Panc1 (cell line): ENCODE measurements at regions not wholly inside any gene's neighbourhood (a gene's known extent, or its start where the extent isn't known, plus 50 kb on each side); places are given as distances from the start of the nearest gene placed in this dataset.
"Not testable (repeated sequence)": the region's sequence is repeated elsewhere in the genome, so short reads cannot be mapped to it uniquely, and the experiment has no call there.

Experiments
- ATAC-seq: fragments of 200-7000 bp; cut with Tn5 transposase; 2 replicates; pipeline ENCODE4 v1.9.1; 2020; ENCODE audit warnings: mild to moderate bottlenecking, moderate library complexity
- BruUV-seq: library from RNA; stranded (reverse); fragments of 400-500 nt; replicated peaks from 2 replicates; lab custom pipeline; 2021; lab: Mats Ljungman, UMichigan
- CTCF ChIA-PET: fragments of 300-600 bp; sonication (Branson Sonifier 250); formaldehyde crosslinking; loops from one replicate; lab custom pipeline; 2022; ENCODE audit warnings: antibody characterized with exemption; lab: Charles Lee
- POLR2A ChIA-PET: fragments of 300-600 bp; sonication (Branson Sonifier 250); formaldehyde crosslinking; loops from one replicate; lab custom pipeline; 2022; ENCODE audit warnings: antibody characterized with exemption; lab: Charles Lee
- DNase-seq: peaks from one replicate; pipeline ENCODE4 v3.0.0-alpha.2; 2010; ENCODE audit warnings: low read depth, low spot score
- H3K27ac ChIP-seq: 2 replicates; pipeline ENCODE4 v1.5.1; 2011; ENCODE audit warnings: mild to moderate bottlenecking, low read length, inconsistent platforms
- H3K27me3 ChIP-seq: fragments of 200-500 bp; sonication (Bioruptor generic); 2 replicates; pipeline ENCODE4 v1.6.0; 2014; ENCODE audit warnings: low read length, inconsistent platforms; ENCODE audit not compliant: control insufficient read depth, insufficient read depth
- H3K36me3 ChIP-seq: fragments of 200-500 bp; sonication (Bioruptor generic); 2 replicates; pipeline ENCODE4 v1.5.1; 2014; ENCODE audit warnings: inconsistent platforms, mild to moderate bottlenecking, low read length, moderate library complexity; ENCODE audit not compliant: control insufficient read depth, insufficient read depth
- H3K4me1 ChIP-seq: 2 replicates; pipeline ENCODE4 v1.5.1; 2011; ENCODE audit warnings: inconsistent platforms, mild to moderate bottlenecking, low read length, moderate library complexity; ENCODE audit not compliant: control insufficient read depth, insufficient read depth
- H3K4me3 ChIP-seq, 2 experiments: 2 replicates each; pipeline ENCODE4 v1.5.1; 2011 to 2012; ENCODE audit warnings: low read depth in 2 of 2, low read length in 2 of 2, mild to moderate bottlenecking in 2 of 2, inconsistent platforms in 1 of 2, moderate library complexity in 1 of 2
- H3K9me3 ChIP-seq: fragments of 200-500 bp; sonication (Bioruptor generic); 2 replicates; pipeline ENCODE4 v1.5.1; 2014; ENCODE audit warnings: low read depth, mild to moderate bottlenecking, inconsistent platforms, low read length, moderate library complexity; ENCODE audit not compliant: control insufficient read depth, insufficient read depth
- SIN3A ChIP-seq: IDR thresholded peaks from 2 replicates; pipeline ENCODE4 v1.6.1; 2012; ENCODE audit warnings: low read depth, mild to moderate bottlenecking, low read length, moderate library complexity, borderline replicate concordance; ENCODE audit not compliant: insufficient read depth
- TCF7L2 ChIP-seq: IDR thresholded peaks from 2 replicates; pipeline ENCODE4 v1.6.1; 2011; ENCODE audit warnings: mild to moderate bottlenecking, low read depth, low read length, inconsistent platforms
- in situ Hi-C: cut with HindIII; loops from 2 replicates; pipeline ENCODE4 v1.10.0; 2016; ENCODE audit warnings: low sequenced_read_pairs, low pct_unique_long_range_greater_than_20kb
- intact Hi-C: fragments of 100-400 bp; cut with micrococcal nuclease; formaldehyde crosslinking; loops from one replicate; pipeline ENCODE4 v1.10.0; 2022; ENCODE audit not compliant: unreplicated experiment
- TF ChIP-seq, protein P1 (sequence below), 2 experiments: IDR thresholded peaks; 2 replicates each; pipeline ENCODE4 v1.6.1; 2011 to 2012; ENCODE audit warnings: low read depth in 2 of 2, control low read depth in 1 of 2, low read length in 1 of 2, mild to moderate bottlenecking in 1 of 2, moderate library complexity in 1 of 2; ENCODE audit not compliant: insufficient read depth in 1 of 2
- TF ChIP-seq, protein P2 (sequence below): fragments of 450-650 bp; IDR thresholded peaks from 2 replicates; pipeline ENCODE4 v1.5.1; 2017; ENCODE audit warnings: mild to moderate bottlenecking

GRCh38 chr7:8363407-8364015 lies 69.9 kb upstream of the NXPH1 start (continued):
- no peak for TF ChIP-seq SIN3A

GRCh38 chr7:8365499-8366110 lies 67.8 kb upstream of the NXPH1 start:
- peak; percentile 20 for DNase-seq

GRCh38 chr7:8368007-8368406 lies 65.4 kb upstream of the NXPH1 start:
- CTCF ChIA-PET, BruUV-seq, H3K36me3 ChIP-seq, H3K4me1 ChIP-seq, H3K4me3 ChIP-seq, POLR2A ChIA-PET, ATAC-seq, DNase-seq, H3K27ac ChIP-seq, H3K9me3 ChIP-seq, H3K27me3 ChIP-seq, in situ Hi-C loops: not testable (repeated sequence)
- intact Hi-C loops: loop anchor here (10.0 kb wide), 1 partner anchor 93 kb away; no protein-coding TSS in a partner anchor

More at GRCh38 chr7:8365499-8366110, 67.8 kb upstream of the NXPH1 start:
- intact Hi-C loops: loop anchor here (10.0 kb wide), 1 partner anchor 91 kb away; no protein-coding TSS in a partner anchor
- Histone ChIP-seq H3K27ac (no peak overlapping the region), H3K9me3 (no peaks in the 10 kb centered on the region), H3K36me3 (no peaks in the 10 kb centered on the region), H3K4me3 (no peak overlapping the region), H3K27me3 (0 out of 2 replicates have a peak, but pooled peaks cover 2% of the 10 kb centered on the region), H3K4me1 (no peaks in the 10 kb centered on the region)
- BruUV-seq: no TSS peak
- TF ChIP-seq SIN3A (no peak), TCF7L2 (no peak)
- TF ChIP-seq, protein P1, sequence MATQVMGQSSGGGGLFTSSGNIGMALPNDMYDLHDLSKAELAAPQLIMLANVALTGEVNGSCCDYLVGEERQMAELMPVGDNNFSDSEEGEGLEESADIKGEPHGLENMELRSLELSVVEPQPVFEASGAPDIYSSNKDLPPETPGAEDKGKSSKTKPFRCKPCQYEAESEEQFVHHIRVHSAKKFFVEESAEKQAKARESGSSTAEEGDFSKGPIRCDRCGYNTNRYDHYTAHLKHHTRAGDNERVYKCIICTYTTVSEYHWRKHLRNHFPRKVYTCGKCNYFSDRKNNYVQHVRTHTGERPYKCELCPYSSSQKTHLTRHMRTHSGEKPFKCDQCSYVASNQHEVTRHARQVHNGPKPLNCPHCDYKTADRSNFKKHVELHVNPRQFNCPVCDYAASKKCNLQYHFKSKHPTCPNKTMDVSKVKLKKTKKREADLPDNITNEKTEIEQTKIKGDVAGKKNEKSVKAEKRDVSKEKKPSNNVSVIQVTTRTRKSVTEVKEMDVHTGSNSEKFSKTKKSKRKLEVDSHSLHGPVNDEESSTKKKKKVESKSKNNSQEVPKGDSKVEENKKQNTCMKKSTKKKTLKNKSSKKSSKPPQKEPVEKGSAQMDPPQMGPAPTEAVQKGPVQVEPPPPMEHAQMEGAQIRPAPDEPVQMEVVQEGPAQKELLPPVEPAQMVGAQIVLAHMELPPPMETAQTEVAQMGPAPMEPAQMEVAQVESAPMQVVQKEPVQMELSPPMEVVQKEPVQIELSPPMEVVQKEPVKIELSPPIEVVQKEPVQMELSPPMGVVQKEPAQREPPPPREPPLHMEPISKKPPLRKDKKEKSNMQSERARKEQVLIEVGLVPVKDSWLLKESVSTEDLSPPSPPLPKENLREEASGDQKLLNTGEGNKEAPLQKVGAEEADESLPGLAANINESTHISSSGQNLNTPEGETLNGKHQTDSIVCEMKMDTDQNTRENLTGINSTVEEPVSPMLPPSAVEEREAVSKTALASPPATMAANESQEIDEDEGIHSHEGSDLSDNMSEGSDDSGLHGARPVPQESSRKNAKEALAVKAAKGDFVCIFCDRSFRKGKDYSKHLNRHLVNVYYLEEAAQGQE (IDR thresholded peaks at IDR 0.05; ENCODE audit: insufficient read depth in 1 of 2, low read depth in 2 of 2, low read length in 1 of 2): no peak
- TF ChIP-seq, protein P2, sequence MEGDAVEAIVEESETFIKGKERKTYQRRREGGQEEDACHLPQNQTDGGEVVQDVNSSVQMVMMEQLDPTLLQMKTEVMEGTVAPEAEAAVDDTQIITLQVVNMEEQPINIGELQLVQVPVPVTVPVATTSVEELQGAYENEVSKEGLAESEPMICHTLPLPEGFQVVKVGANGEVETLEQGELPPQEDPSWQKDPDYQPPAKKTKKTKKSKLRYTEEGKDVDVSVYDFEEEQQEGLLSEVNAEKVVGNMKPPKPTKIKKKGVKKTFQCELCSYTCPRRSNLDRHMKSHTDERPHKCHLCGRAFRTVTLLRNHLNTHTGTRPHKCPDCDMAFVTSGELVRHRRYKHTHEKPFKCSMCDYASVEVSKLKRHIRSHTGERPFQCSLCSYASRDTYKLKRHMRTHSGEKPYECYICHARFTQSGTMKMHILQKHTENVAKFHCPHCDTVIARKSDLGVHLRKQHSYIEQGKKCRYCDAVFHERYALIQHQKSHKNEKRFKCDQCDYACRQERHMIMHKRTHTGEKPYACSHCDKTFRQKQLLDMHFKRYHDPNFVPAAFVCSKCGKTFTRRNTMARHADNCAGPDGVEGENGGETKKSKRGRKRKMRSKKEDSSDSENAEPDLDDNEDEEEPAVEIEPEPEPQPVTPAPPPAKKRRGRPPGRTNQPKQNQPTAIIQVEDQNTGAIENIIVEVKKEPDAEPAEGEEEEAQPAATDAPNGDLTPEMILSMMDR: peak; percentile 67
- peak; percentile 83 for ATAC-seq
- in situ Hi-C loops: no loop called here
- POLR2A ChIA-PET: no interaction called here
- CTCF ChIA-PET: no interaction called here
